NCI-H1436 (cell line): ENCODE measurements at regions not wholly inside any gene's neighbourhood (a gene's known extent, or its start where the extent isn't known, plus 50 kb on each side); places are given as distances from the start of the nearest gene placed in this dataset.

Source experiments
- DNase-seq: peaks from one replicate; lab custom pipeline; 2025; lab: John Stamatoyannopoulos, UW

GRCh38 chr4:121226362-121226761, 62.2 kb upstream of the TNIP3 start:
- DNase-seq, result no peak

DNA sequence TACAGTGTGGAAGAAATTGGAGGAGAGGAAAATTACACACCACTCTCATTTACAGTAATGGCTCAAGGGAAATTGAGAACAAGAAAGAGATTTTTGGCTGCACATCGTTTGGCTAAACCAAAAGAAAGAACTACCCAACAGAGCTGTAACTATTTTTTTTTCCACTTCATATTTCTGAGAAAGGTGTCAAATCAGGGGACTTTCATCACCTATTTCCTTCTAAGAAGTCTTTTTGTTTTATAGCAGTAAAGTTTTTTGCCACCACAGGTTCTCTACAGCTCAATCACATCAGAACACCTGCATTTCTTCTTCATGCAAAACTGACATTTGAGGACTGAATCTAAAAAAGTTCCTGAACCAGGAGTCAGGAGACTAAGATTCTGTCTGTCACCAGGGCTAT, 57.5 kb upstream of the TNIP3 start:
- no peak for DNase-seq

DNA sequence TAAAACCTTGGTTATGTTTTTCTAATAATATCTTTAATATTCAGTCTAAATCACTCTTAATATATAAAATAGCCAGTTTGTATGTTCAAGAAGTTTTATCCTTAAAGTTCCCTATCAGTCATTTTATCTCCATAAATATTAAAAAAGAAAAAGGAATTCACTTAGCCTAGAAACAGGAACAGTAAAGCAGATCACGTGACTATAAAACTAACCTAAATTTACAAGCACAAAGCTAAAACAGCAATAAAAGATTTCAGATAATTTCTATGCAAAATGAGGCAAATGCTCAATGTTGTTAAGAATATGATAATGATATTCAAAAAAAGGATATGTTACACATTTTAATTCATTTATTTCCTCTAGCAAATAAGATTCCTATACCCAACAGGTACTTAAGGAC, 57.1 kb upstream of the TNIP3 start:
- no peak for DNase-seq

GRCh38 chr4:121220698-121221097, 56.6 kb upstream of the TNIP3 start:
- DNase-seq, result no peak

DNA sequence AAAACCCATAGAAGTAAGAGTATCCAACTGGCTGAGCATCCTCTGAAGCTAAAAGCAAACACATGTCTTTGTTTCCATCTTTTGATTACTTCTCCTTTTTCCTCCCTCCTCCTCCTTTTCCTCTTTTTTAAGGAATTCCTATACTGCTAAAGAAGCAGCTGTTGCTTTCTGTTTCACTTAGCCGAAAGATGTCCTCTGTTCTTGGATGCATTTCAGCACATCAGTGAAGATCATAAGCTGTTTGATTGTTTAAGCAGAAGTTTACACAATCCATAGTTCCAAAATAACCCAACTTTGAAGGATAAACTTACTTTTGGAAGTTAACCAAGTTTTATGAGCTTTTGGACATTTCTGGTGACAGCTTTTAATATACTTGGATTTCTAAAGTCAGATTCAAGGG, 55.1 kb upstream of the TNIP3 start:
- DNase-seq, result no peak

DNA sequence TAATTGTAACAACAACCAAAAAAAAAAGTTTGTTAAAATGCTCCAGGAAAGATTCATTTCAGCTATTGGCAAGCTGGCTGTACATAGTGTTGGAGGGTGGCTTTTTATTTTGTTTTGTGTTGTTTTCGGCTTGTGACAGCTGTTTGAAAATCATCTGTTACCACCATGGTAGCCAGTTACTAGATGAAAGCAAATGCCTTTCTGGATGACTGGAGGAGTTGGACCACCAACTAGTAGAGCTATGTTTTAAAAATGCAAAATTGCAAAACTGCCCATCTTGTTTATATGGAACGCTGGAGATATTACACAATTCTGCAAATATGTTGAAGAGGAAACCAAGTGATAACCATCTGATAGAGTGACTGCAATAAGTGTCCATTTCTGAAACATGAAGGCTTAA, 53.2 kb upstream of the TNIP3 start:
- DNase-seq, result no peak

- DNase-seq, result no peak
Observed at GRCh38 chr4:121216461-121216860, 52.3 kb upstream of the TNIP3 start.

GRCh38 chr4:121213940-121214339, 49.8 kb upstream of the TNIP3 start:
- no peak for DNase-seq
